OCI-LY7 (cell line): ENCODE measurements at regions not wholly inside any gene's neighbourhood (a gene's known extent, or its start where the extent isn't known, plus 50 kb on each side); places are given as distances from the start of the nearest gene placed in this dataset.

Experiments used
- BruUV-seq: library from RNA; stranded (reverse); fragments of 400-500 nt; replicated peaks from 2 replicates; lab custom pipeline; 2021; lab: Mats Ljungman, UMichigan
- CTCF ChIA-PET: fragments of 300-600 bp; sonication (Branson Sonifier 250); formaldehyde crosslinking; loops from one replicate; lab custom pipeline; 2022; ENCODE audit warnings: antibody characterized with exemption; ENCODE audit not compliant: unreplicated experiment; lab: Charles Lee
- POLR2A ChIA-PET: fragments of 300-600 bp; sonication (Branson Sonifier 250); formaldehyde crosslinking; loops from one replicate; lab custom pipeline; 2022; ENCODE audit warnings: antibody characterized with exemption; lab: Charles Lee
- DNase-seq: peaks from one replicate; pipeline ENCODE4 v3.0.0-alpha.2; 2015; ENCODE audit warnings: low spot score
- H2AFZ ChIP-seq: fragments of 200-600 bp; sonication (generic), shearing (Covaris generic); 2 replicates; pipeline ENCODE4 v1.6.1; 2014; ENCODE audit warnings: mild to moderate bottlenecking, antibody characterized with exemption, low read length, moderate library complexity
- H3K27ac ChIP-seq: fragments of 200-600 bp; sonication (generic); 2 replicates; pipeline ENCODE4 v1.5.1; 2014; ENCODE audit warnings: mixed run types, low read depth, mild to moderate bottlenecking, moderate library complexity, low read length, inconsistent platforms; ENCODE audit not compliant: poor library complexity, severe bottlenecking
- H3K36me3 ChIP-seq: fragments of 200-600 bp; sonication (generic); 2 replicates; pipeline ENCODE4 v1.6.1; 2014; ENCODE audit warnings: mild to moderate bottlenecking, antibody characterized with exemption, low read length, moderate library complexity, mixed read lengths; ENCODE audit not compliant: insufficient read depth
- H3K4me1 ChIP-seq: fragments of 200-600 bp; sonication (generic); 2 replicates; pipeline ENCODE4 v1.5.1; 2014; ENCODE audit warnings: mild to moderate bottlenecking, low read length; ENCODE audit not compliant: insufficient read depth, poor library complexity, severe bottlenecking
- H3K4me2 ChIP-seq: fragments of 200-600 bp; sonication (generic); 2 replicates; pipeline ENCODE4 v1.6.1; 2014; ENCODE audit warnings: mild to moderate bottlenecking, low read length
- H3K4me3 ChIP-seq: fragments of 200-600 bp; sonication (generic); 2 replicates; pipeline ENCODE4 v1.5.1; 2014; ENCODE audit warnings: mild to moderate bottlenecking, low read depth, low read length; ENCODE audit not compliant: poor library complexity, severe bottlenecking
- H3K79me2 ChIP-seq: fragments of 200-600 bp; sonication (generic); 2 replicates; pipeline ENCODE4 v1.6.1; 2016; ENCODE audit warnings: low read depth, mild to moderate bottlenecking, low read length, moderate library complexity, mixed read lengths; ENCODE audit not compliant: insufficient read depth
- H3K9me2 ChIP-seq: fragments of 200-600 bp; sonication (generic); 2 replicates; pipeline ENCODE4 v1.6.1; 2016; ENCODE audit warnings: mild to moderate bottlenecking, low read length, mixed read lengths; ENCODE audit not compliant: insufficient read depth
- H3K9me3 ChIP-seq: fragments of 200-600 bp; sonication (generic); 2 replicates; pipeline ENCODE4 v1.6.1; 2014; ENCODE audit warnings: mild to moderate bottlenecking, mixed run types, low read length, mixed read lengths
- H4K20me1 ChIP-seq: fragments of 200-600 bp; sonication (generic); 2 replicates; pipeline ENCODE4 v1.6.1; 2014; ENCODE audit warnings: mild to moderate bottlenecking, antibody characterized with exemption, low read length, moderate library complexity, mixed read lengths; ENCODE audit not compliant: insufficient read depth
- EZH2phosphoT487 ChIP-seq: fragments of 200-600 bp; sonication (generic); IDR thresholded peaks from 2 replicates; pipeline ENCODE4 v1.6.1; 2018; ENCODE audit warnings: low read depth, borderline replicate concordance, mild to moderate bottlenecking, mixed run types, antibody characterized with exemption, low read length, moderate library complexity, mixed read lengths
- intact Hi-C: fragments of 100-400 bp; cut with micrococcal nuclease; formaldehyde crosslinking; loops from one replicate; pipeline ENCODE4 v1.10.0; 2022; ENCODE audit not compliant: unreplicated experiment
- TF ChIP-seq, protein P1 (sequence below): fragments of 200-600 bp; sonication (generic); conservative IDR thresholded peaks from 2 replicates; pipeline ENCODE4 v1.5.1; 2014; ENCODE audit warnings: mild to moderate bottlenecking, antibody characterized with exemption, low read length, moderate library complexity, mixed read lengths

GRCh38 chr15:95932141-95932540 is 398.4 kb upstream of the NR2F2 start:
- no peaks in the 10 kb centered on the region for H3K9me3 ChIP-seq
- no peaks in the 10 kb centered on the region for H4K20me1 ChIP-seq
- TF ChIP-seq EZH2phosphoT487: no peak
- TF ChIP-seq, protein P1, sequence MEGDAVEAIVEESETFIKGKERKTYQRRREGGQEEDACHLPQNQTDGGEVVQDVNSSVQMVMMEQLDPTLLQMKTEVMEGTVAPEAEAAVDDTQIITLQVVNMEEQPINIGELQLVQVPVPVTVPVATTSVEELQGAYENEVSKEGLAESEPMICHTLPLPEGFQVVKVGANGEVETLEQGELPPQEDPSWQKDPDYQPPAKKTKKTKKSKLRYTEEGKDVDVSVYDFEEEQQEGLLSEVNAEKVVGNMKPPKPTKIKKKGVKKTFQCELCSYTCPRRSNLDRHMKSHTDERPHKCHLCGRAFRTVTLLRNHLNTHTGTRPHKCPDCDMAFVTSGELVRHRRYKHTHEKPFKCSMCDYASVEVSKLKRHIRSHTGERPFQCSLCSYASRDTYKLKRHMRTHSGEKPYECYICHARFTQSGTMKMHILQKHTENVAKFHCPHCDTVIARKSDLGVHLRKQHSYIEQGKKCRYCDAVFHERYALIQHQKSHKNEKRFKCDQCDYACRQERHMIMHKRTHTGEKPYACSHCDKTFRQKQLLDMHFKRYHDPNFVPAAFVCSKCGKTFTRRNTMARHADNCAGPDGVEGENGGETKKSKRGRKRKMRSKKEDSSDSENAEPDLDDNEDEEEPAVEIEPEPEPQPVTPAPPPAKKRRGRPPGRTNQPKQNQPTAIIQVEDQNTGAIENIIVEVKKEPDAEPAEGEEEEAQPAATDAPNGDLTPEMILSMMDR: no peak
- no peak overlapping the region for H2AFZ ChIP-seq
- H3K9me2 ChIP-seq: no peaks in the 10 kb centered on the region
- H3K4me1 ChIP-seq: no peaks in the 10 kb centered on the region
- BruUV-seq: no TSS peak
- no peak overlapping the region for H3K4me3 ChIP-seq
- ChIA-PET POLR2A (no interaction called here), CTCF (no interaction called here)
- H3K79me2 ChIP-seq: no peaks in the 10 kb centered on the region
- no peak for DNase-seq
- H3K4me2 ChIP-seq: no peak overlapping the region
- no peak overlapping the region for H3K27ac ChIP-seq
- H3K36me3 ChIP-seq: no peaks in the 10 kb centered on the region
- intact Hi-C loops: no loop called here

DNA sequence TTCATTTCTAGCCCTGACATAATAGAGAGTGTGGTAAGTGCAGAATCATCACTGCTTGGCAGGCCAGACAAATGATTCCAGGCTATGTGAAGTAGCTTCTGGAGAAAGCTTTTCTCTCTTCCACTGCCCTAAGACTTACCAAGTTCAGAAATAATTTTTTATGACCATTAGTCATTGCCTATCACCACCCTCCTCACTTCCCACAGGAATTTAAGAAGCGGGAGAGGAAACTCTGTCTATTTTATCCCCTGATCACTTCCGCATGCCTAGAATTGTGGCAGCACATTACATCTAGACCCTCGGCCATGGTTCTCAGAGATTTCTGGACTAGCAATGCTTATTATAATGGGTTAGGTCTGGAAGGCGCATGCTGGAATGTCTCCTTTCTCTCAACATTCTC is 397.8 kb upstream of the NR2F2 start:
- no peaks in the 10 kb centered on the region for H3K9me2 ChIP-seq
- H3K4me2 ChIP-seq: no peak overlapping the region
- H3K4me1 ChIP-seq: no peaks in the 10 kb centered on the region
- no TSS peak for BruUV-seq
- POLR2A ChIA-PET: no interaction called here
- CTCF ChIA-PET: no interaction called here
- no peak overlapping the region for H3K27ac ChIP-seq
- H2AFZ ChIP-seq: no peak overlapping the region
- no peaks in the 10 kb centered on the region for H3K79me2 ChIP-seq
- DNase-seq: no peak
- H3K4me3 ChIP-seq: no peak overlapping the region
- intact Hi-C loops: no loop called here
- TF ChIP-seq EZH2phosphoT487: no peak
- TF ChIP-seq, protein P1: no peak
- no peaks in the 10 kb centered on the region for H3K36me3 ChIP-seq
- no peaks in the 10 kb centered on the region for H3K9me3 ChIP-seq
- H4K20me1 ChIP-seq: no peaks in the 10 kb centered on the region

GRCh38 chr15:95935852-95936251 is 394.6 kb upstream of the NR2F2 start:
- H4K20me1 ChIP-seq: no peaks in the 10 kb centered on the region
- no peaks in the 10 kb centered on the region for H3K36me3 ChIP-seq
- ChIA-PET POLR2A (no interaction called here), CTCF (no interaction called here)
- no peaks in the 10 kb centered on the region for H3K79me2 ChIP-seq
- H3K4me2 ChIP-seq: no peak overlapping the region
- no peaks in the 10 kb centered on the region for H3K9me2 ChIP-seq
- H3K27ac ChIP-seq: no peak overlapping the region
- H2AFZ ChIP-seq: no peak overlapping the region
- no peak overlapping the region for H3K4me3 ChIP-seq
- H3K4me1 ChIP-seq: no peaks in the 10 kb centered on the region
- H3K9me3 ChIP-seq: no peaks in the 10 kb centered on the region
- BruUV-seq: no TSS peak
- TF ChIP-seq, protein P1: no peak
- no peak for TF ChIP-seq EZH2phosphoT487
- no peak for DNase-seq
- intact Hi-C loops: no loop called here
